PC-3 (cell line): ENCODE measurements at regions not wholly inside any gene's neighbourhood (a gene's known extent, or its start where the extent isn't known, plus 50 kb on each side); places are given as distances from the start of the nearest gene placed in this dataset.
"Not testable (repeated sequence)": the region's sequence is repeated elsewhere in the genome, so short reads cannot be mapped to it uniquely, and the experiment has no call there.

ENCODE experiments used
- ATAC-seq: fragments of 200-7000 bp; cut with Tn5 transposase; 2 replicates; pipeline ENCODE4 v1.9.1; 2020; ENCODE audit warnings: mild to moderate bottlenecking, moderate library complexity
- BruUV-seq: library from RNA; stranded (reverse); fragments of 400-500 nt; replicated peaks from 2 replicates; lab custom pipeline; 2021; lab: Mats Ljungman, UMichigan
- CTCF ChIA-PET: fragments of 300-600 bp; sonication (Branson Sonifier 250); formaldehyde crosslinking; loops from one replicate; lab custom pipeline; 2022; ENCODE audit warnings: antibody characterized with exemption; lab: Charles Lee
- POLR2A ChIA-PET: fragments of 300-600 bp; sonication (Branson Sonifier 250); formaldehyde crosslinking; loops from one replicate; lab custom pipeline; 2022; ENCODE audit warnings: antibody characterized with exemption; ENCODE audit not compliant: unreplicated experiment; lab: Charles Lee
- DNase-seq: peaks from one replicate; pipeline ENCODE4 v3.0.0-alpha.2; 2015
- H2AFZ ChIP-seq: fragments of 300-600 bp; sonication (generic); 2 replicates; pipeline ENCODE4 v1.6.0; 2016; ENCODE audit warnings: antibody characterized with exemption, low read length
- H3F3A ChIP-seq: fragments of 300-600 bp; sonication (generic); one replicate; pipeline ENCODE4 v1.6.0; 2017; ENCODE audit warnings: antibody characterized with exemption, low read length, control low read depth, mild to moderate bottlenecking; ENCODE audit not compliant: unreplicated experiment
- H3K27ac ChIP-seq: fragments of 300-600 bp; sonication (generic); 2 replicates; pipeline ENCODE4 v1.5.1; 2016; ENCODE audit warnings: mild to moderate bottlenecking, low read length
- H3K27me3 ChIP-seq: fragments of 300-600 bp; sonication (generic); 2 replicates; pipeline ENCODE4 v1.6.1; 2016; ENCODE audit warnings: low read length, mixed read lengths
- H3K36me3 ChIP-seq: fragments of 300-600 bp; sonication (generic); 2 replicates; pipeline ENCODE4 v1.6.1; 2016; ENCODE audit warnings: low read depth, mixed run types, low read length, mixed read lengths
- H3K4me1 ChIP-seq: fragments of 300-600 bp; sonication (generic); 2 replicates; pipeline ENCODE4 v1.5.1; 2016; ENCODE audit warnings: low read length; ENCODE audit not compliant: insufficient read depth
- H3K4me2 ChIP-seq: fragments of 300-600 bp; sonication (generic); 2 replicates; pipeline ENCODE4 v1.6.0; 2016; ENCODE audit warnings: low read length
- H3K4me3 ChIP-seq: fragments of 300-600 bp; sonication (generic); 2 replicates; pipeline ENCODE4 v1.5.1; 2016; ENCODE audit warnings: mild to moderate bottlenecking, low read length, mixed read lengths
- H3K79me2 ChIP-seq: fragments of 300-600 bp; sonication (generic); 2 replicates; pipeline ENCODE4 v1.6.1; 2017; ENCODE audit warnings: low read length, mixed read lengths
- H3K9ac ChIP-seq: fragments of 300-600 bp; sonication (generic); 2 replicates; pipeline ENCODE4 v1.6.0; 2016; ENCODE audit warnings: mild to moderate bottlenecking, low read length
- H3K9me2 ChIP-seq: fragments of 300-600 bp; sonication (generic); replicated peaks from 2 replicates; pipeline ENCODE4 v1.6.1; 2016; ENCODE audit warnings: mixed run types, low read length, mixed read lengths
- H3K9me3 ChIP-seq: fragments of 300-600 bp; sonication (generic); 2 replicates; pipeline ENCODE4 v1.6.1; 2016; ENCODE audit warnings: low read length, mixed read lengths
- H4K20me1 ChIP-seq: fragments of 300-600 bp; sonication (generic); 2 replicates; pipeline ENCODE4 v1.6.1; 2016; ENCODE audit warnings: low read length, mixed read lengths
- EZH2 ChIP-seq: fragments of 300-600 bp; sonication (generic); IDR thresholded peaks from one replicate; pipeline ENCODE4 v1.6.1; 2017; ENCODE audit warnings: antibody characterized with exemption, mild to moderate bottlenecking, low read length; ENCODE audit not compliant: unreplicated experiment
- EZH2phosphoT487 ChIP-seq: fragments of 300-600 bp; sonication (generic); IDR thresholded peaks from 2 replicates; pipeline ENCODE4 v1.6.1; 2018; ENCODE audit warnings: mild to moderate bottlenecking, antibody characterized with exemption, low read length, borderline replicate concordance
- intact Hi-C: fragments of 100-400 bp; cut with micrococcal nuclease; formaldehyde crosslinking; loops from 2 replicates; pipeline ENCODE4 v1.9.0; 2023
- TF ChIP-seq, protein P1 (sequence below): fragments of 300-600 bp; sonication (generic); conservative IDR thresholded peaks from 2 replicates; pipeline ENCODE4 v1.5.1; 2017; ENCODE audit warnings: antibody characterized with exemption, low read depth, mild to moderate bottlenecking, low read length

DNA sequence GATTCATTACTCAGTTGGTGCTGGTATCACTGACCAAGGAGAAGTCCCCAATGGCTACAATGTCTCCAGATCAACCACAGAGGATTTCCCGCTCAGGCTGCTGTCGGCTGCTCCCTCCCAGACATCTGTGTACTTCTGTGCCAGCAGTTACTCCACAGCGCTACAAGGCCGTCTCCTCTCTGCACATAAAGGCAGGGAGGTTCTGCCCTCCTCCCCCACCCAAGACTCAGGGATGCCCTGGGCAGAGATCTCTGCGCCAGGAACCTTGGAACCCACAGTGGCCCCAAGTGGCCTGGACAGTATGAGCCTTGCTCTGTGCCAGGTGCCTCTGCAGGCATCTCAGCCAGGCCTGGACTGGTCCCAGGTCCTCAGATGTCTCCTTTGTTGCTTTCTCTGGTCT lies 193.4 kb upstream of the PRSS58 start:
- TF ChIP-seq EZH2phosphoT487 (no peak), EZH2 (no peak)
- TF ChIP-seq, protein P1, sequence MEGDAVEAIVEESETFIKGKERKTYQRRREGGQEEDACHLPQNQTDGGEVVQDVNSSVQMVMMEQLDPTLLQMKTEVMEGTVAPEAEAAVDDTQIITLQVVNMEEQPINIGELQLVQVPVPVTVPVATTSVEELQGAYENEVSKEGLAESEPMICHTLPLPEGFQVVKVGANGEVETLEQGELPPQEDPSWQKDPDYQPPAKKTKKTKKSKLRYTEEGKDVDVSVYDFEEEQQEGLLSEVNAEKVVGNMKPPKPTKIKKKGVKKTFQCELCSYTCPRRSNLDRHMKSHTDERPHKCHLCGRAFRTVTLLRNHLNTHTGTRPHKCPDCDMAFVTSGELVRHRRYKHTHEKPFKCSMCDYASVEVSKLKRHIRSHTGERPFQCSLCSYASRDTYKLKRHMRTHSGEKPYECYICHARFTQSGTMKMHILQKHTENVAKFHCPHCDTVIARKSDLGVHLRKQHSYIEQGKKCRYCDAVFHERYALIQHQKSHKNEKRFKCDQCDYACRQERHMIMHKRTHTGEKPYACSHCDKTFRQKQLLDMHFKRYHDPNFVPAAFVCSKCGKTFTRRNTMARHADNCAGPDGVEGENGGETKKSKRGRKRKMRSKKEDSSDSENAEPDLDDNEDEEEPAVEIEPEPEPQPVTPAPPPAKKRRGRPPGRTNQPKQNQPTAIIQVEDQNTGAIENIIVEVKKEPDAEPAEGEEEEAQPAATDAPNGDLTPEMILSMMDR: no peak
- ATAC-seq (no peak), DNase-seq (no peak)
- Histone ChIP-seq H3K27ac (no peak overlapping the region), H3K79me2 (no peaks in the 10 kb centered on the region), H3K4me3 (no peak overlapping the region), H3K9me3 (no peaks in the 10 kb centered on the region), H2AFZ (no peak overlapping the region), H3K27me3 (no peaks in the 10 kb centered on the region), H4K20me1 (no peaks in the 10 kb centered on the region), H3K36me3 (no peaks in the 10 kb centered on the region), H3K9ac (no peak overlapping the region), H3K4me2 (no peak overlapping the region), H3F3A (no peaks in the 10 kb centered on the region), H3K4me1 (no peaks in the 10 kb centered on the region), H3K9me2 (no peaks in the 10 kb centered on the region)
- ChIA-PET CTCF (no interaction called here), POLR2A (no interaction called here)
- BruUV-seq: no TSS peak
- intact Hi-C loops: no loop called here

DNA sequence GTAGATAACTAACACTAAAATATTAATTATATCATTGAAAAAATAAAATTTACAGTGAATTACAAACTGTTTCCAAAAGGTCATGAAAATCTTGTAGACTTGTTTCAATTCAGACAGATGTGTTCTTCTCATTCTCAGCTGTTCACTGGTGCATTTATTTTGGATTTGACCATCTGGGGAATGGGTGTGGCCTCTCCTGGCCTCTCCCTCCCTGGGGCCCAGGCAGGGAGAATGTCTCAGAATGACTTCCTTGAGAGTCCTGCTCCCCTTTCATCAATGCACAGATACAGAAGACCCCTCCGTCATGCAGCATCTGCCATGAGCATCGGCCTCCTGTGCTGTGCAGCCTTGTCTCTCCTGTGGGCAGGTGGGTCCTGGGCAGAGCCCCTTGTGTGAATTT lies 192.8 kb upstream of the PRSS58 start:
- intact Hi-C loops: no loop called here
- Histone ChIP-seq H3K9me3 (no peaks in the 10 kb centered on the region), H3K9ac (no peak overlapping the region), H3K9me2 (no peaks in the 10 kb centered on the region), H3K27me3 (no peaks in the 10 kb centered on the region), H3F3A (no peaks in the 10 kb centered on the region), H3K36me3 (no peaks in the 10 kb centered on the region), H4K20me1 (no peaks in the 10 kb centered on the region), H3K4me3 (no peak overlapping the region), H2AFZ (no peak overlapping the region), H3K79me2 (no peaks in the 10 kb centered on the region), H3K4me2 (no peak overlapping the region), H3K27ac (no peak overlapping the region), H3K4me1 (no peaks in the 10 kb centered on the region)
- POLR2A ChIA-PET: no interaction called here
- TF ChIP-seq EZH2: no peak
- no peak for TF ChIP-seq EZH2phosphoT487
- DNase-seq (no peak), ATAC-seq (no peak)
- BruUV-seq: no TSS peak
- CTCF ChIA-PET: no interaction called here

DNA sequence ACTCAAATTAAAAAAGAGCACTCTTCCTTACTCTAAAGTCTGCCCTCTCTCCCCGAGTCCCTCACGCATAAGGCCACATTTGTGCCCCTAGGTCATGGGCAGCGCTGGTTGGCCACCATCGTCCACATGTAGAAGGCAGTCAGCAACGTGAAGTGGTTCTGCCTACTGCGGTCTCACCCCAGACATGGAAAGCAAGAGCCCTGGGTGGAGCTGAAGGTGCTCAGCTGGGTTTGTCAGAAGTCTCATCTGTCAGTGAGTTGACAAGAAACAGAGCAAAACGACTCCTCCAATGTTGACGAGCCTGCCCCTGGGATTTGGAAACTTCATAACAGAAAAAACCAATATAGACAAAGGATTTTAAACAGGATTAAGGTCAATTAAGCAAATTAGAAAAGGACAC lies 192.3 kb upstream of the PRSS58 start:
- no TSS peak for BruUV-seq
- no peak overlapping the region for H3K9ac ChIP-seq
- H3K4me2 ChIP-seq: no peak overlapping the region
- no peaks in the 10 kb centered on the region for H3K27me3 ChIP-seq
- intact Hi-C loops: no loop called here
- H3K79me2 ChIP-seq: no peaks in the 10 kb centered on the region
- DNase-seq: no peak
- H3F3A ChIP-seq: no peaks in the 10 kb centered on the region
- 0 out of 2 replicates have a peak, but pooled peaks cover under 1% of the 10 kb centered on the region for H3K4me1 ChIP-seq
- no peaks in the 10 kb centered on the region for H3K9me3 ChIP-seq
- H3K4me3 ChIP-seq: no peak overlapping the region
- ATAC-seq: no peak
- no peaks in the 10 kb centered on the region for H3K9me2 ChIP-seq
- no peaks in the 10 kb centered on the region for H3K36me3 ChIP-seq
- ChIA-PET POLR2A (no interaction called here), CTCF (interaction anchor here (0.6 kb wide), 1 partner anchor 605 kb away, joined by 15 read pairs; no protein-coding TSS in a partner anchor)
- H4K20me1 ChIP-seq: no peaks in the 10 kb centered on the region
- H2AFZ ChIP-seq: no peak overlapping the region
- no peak for TF ChIP-seq EZH2phosphoT487
- TF ChIP-seq EZH2: no peak
- TF ChIP-seq, protein P1: no peak
- H3K27ac ChIP-seq: no peak overlapping the region

DNA sequence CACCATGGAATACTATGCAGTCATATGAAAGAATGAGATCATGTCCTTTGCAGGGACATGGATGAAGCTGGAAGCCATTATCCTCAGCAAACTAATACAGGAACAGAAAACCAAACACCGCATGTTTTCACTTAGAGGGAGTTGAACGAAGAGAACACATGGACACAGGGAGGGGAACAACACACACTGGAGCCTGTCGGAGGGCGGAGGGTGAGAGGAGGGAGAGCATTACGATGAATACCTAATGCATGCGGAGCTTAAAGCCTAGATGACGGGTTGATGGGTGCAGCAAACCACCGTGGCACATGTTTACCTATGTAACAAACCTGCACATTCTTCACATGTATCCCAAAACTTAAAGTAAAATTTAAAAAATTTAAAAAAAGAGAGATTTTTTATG lies 191.0 kb upstream of the PRSS58 start:
- H4K20me1 ChIP-seq, H3K9me2 ChIP-seq, H3K4me3 ChIP-seq, H3K79me2 ChIP-seq, H3K36me3 ChIP-seq, POLR2A ChIA-PET, H3K4me2 ChIP-seq, H2AFZ ChIP-seq, BruUV-seq, intact Hi-C loops, H3K27me3 ChIP-seq, H3F3A ChIP-seq, ATAC-seq, H3K9me3 ChIP-seq, H3K27ac ChIP-seq, H3K9ac ChIP-seq, DNase-seq: not testable (repeated sequence)
- H3K4me1 ChIP-seq: peaks cover 14% of the 10 kb centered on the region
- CTCF ChIA-PET: interaction anchor here (0.6 kb wide), 1 partner anchor 34 kb away, joined by 3 read pairs; no protein-coding TSS in a partner anchor
